ENCODE measurements at regions not wholly inside any gene's neighbourhood (a gene's known extent, or its start where the extent isn't known, plus 50 kb on each side); places are given as distances from the start of the nearest gene placed in this dataset.

DNA sequence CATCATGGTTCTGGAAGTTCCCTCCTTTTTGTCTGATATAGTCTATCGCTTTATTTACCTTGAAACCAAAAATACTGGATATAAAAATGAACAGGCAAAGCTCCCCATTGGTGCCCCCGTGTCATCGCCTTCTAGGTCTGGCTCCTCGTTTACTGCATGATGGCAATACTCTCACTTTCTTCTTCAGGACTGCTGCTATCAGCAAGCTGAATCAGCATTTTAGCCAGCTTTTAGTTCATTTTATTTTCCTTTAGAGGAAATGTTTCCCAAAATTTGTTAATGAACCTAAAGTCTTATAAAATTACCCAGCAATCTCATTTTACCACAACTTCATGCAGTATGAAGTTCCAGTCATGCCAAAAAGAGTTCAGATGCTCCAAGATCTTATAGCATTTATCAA lies 80.5 kb downstream of the ZIC3 start:
- TF ChIP-seq, protein P1, sequence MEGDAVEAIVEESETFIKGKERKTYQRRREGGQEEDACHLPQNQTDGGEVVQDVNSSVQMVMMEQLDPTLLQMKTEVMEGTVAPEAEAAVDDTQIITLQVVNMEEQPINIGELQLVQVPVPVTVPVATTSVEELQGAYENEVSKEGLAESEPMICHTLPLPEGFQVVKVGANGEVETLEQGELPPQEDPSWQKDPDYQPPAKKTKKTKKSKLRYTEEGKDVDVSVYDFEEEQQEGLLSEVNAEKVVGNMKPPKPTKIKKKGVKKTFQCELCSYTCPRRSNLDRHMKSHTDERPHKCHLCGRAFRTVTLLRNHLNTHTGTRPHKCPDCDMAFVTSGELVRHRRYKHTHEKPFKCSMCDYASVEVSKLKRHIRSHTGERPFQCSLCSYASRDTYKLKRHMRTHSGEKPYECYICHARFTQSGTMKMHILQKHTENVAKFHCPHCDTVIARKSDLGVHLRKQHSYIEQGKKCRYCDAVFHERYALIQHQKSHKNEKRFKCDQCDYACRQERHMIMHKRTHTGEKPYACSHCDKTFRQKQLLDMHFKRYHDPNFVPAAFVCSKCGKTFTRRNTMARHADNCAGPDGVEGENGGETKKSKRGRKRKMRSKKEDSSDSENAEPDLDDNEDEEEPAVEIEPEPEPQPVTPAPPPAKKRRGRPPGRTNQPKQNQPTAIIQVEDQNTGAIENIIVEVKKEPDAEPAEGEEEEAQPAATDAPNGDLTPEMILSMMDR (IDR thresholded peaks at IDR 0.05) = no peak
- no peak for TF ChIP-seq POLR2A (IDR thresholded peaks at IDR 0.05)
- Histone ChIP-seq H3K27me3 (no peaks in the 10 kb centered on the region), H3K36me3 (replicated peaks in 1 of 2; ENCODE audit: insufficient read depth in 1 of 2, low read depth in 2 of 2) (no peaks in the 10 kb centered on the region), H3K4me1 (no peaks in the 10 kb centered on the region), H3K27ac (no peak overlapping the region), H3K9me3 (no peaks in the 10 kb centered on the region), H3K4me3 (no peak overlapping the region)
- DNase-seq (no peak), ATAC-seq (no peak)
- 60 to 64% methylated on average over 4 of the region's 4 CpGs for WGBS, 2 donors
- intact Hi-C loops (cut with DNase I) = no loop called here

DNA sequence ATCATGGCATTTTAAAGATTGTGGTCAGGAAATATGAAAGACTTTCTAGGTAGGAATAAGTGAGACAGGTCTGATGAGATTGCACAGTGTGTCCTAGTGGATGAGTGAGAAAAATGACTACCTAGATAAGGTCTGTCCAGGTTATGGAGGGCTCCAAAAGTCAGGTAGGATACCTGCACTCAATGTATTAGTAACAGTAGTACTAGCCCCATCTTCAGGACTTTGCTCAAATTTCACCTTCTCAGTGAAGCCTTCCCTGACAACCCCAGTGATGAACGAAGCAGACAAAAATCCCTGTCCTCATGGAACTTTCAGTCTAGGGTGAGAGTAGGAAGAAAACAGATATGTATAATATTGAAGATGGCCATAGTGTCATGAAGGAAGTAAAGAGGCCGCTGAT lies 85.7 kb downstream of the ZIC3 start:
- H3K4me3 ChIP-seq = no peak overlapping the region
- DNase-seq (no peak), ATAC-seq (no peak)
- no peaks in the 10 kb centered on the region for H3K4me1 ChIP-seq
- H3K36me3 ChIP-seq (replicated peaks in 1 of 2; ENCODE audit: insufficient read depth in 1 of 2, low read depth in 2 of 2) = no peaks in the 10 kb centered on the region
- H3K9me3 ChIP-seq = no peaks in the 10 kb centered on the region
- no peak overlapping the region for H3K27ac ChIP-seq
- intact Hi-C loops (cut with DNase I) = no loop called here
- H3K27me3 ChIP-seq = no peaks in the 10 kb centered on the region
- TF ChIP-seq, protein P1 (IDR thresholded peaks at IDR 0.05) = no peak
- TF ChIP-seq POLR2A (IDR thresholded peaks at IDR 0.05) = no peak
- 64 to 72% methylated on average over 2 of the region's 2 CpGs for WGBS, 2 donors

DNA sequence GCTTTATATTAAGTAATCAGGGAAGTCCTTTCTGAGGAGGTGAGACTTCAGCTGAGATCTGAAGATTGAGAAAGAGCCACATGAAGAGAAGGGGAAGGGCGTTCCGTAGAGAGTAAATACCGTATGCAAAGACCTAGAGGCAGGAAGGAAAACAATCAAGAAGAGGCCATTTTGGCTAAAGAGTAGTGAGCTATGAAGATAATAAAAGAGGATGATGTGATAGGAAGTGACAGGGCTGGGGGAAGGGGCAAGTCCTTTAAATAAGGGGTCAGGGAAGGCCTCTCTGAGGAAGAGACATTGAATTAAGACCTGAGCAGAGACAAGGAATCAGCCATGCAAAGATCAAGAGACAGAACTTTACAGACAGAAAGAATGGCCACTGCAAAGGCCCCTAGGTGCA lies 86.2 kb downstream of the ZIC3 start:
- intact Hi-C loops (cut with DNase I) = no loop called here
- Histone ChIP-seq H3K9me3 (no peaks in the 10 kb centered on the region), H3K36me3 (replicated peaks in 1 of 2; ENCODE audit: insufficient read depth in 1 of 2, low read depth in 2 of 2) (no peaks in the 10 kb centered on the region), H3K4me3 (no peak overlapping the region), H3K4me1 (no peaks in the 10 kb centered on the region), H3K27ac (no peak overlapping the region), H3K27me3 (no peaks in the 10 kb centered on the region)
- no peak for TF ChIP-seq POLR2A (IDR thresholded peaks at IDR 0.05)
- TF ChIP-seq, protein P1 (IDR thresholded peaks at IDR 0.05) = no peak
- ATAC-seq (no peak), DNase-seq (no peak)
- 48 to 68% methylated on average over 3 of the region's 3 CpGs for WGBS, 2 donors

DNA sequence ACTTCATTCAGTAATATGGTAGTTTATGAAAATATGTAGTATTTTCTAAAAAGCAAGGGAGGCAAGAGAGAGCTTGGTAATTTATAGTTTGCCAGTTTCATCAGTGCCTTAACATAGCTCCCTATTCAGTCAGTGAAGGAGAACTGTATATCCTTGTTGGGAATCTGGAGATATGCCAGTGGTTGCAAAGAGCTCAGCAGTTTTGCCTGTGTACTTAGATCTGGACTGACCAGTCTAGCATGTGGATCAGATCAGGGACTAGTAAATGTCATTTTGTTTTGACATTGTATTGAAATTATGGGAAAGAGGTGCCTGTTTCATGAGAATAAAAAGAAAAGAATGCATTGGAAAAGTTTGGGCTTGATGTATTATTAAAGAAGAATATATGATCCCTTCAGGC lies 88.6 kb downstream of the ZIC3 start:
- Histone ChIP-seq H3K4me3 (no peak overlapping the region), H3K4me1 (no peaks in the 10 kb centered on the region), H3K36me3 (replicated peaks in 1 of 2; ENCODE audit: insufficient read depth in 1 of 2, low read depth in 2 of 2) (no peaks in the 10 kb centered on the region), H3K9me3 (no peaks in the 10 kb centered on the region), H3K27ac (no peak overlapping the region), H3K27me3 (no peaks in the 10 kb centered on the region)
- TF ChIP-seq, protein P1 (IDR thresholded peaks at IDR 0.05) = no peak
- no peak for TF ChIP-seq POLR2A (IDR thresholded peaks at IDR 0.05)
- intact Hi-C loops (cut with DNase I) = no loop called here
- DNase-seq = no peak
- ATAC-seq = no peak

DNA sequence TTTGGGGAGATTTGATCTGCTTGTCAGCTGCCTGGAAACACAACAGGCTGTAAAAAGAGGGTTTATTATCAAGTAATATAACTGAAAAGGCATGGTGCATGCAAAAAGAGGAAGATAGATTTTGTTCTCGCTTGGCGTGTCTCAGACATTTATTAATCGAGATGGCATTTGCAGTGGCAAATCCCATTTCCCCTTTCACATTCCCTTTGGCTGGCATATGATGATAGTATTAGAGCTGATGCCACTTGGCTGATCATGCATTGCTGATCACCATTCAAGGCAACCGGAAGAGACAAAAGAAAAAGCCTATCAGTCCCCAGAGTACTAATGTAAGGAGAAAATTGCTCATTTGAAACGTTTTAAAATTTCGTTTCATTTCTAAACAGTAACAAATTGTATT lies 101.8 kb downstream of the ZIC3 start:
- Histone ChIP-seq H3K4me3 (no peak overlapping the region), H3K27me3 (no peaks in the 10 kb centered on the region), H3K4me1 (no peaks in the 10 kb centered on the region), H3K9me3 (no peaks in the 10 kb centered on the region), H3K27ac (no peak overlapping the region), H3K36me3 (replicated peaks in 1 of 2; ENCODE audit: insufficient read depth in 1 of 2, low read depth in 2 of 2) (no peaks in the 10 kb centered on the region)
- ATAC-seq (no peak), DNase-seq (no peak)
- TF ChIP-seq, protein P1 (IDR thresholded peaks at IDR 0.05) = no peak
- no peak for TF ChIP-seq POLR2A (IDR thresholded peaks at IDR 0.05)
- 55 to 61% methylated on average over 6 of the region's 6 CpGs for WGBS, 2 donors
- intact Hi-C loops (cut with DNase I) = no loop called here
